GM19463 (cell line): ENCODE measurements at regions not wholly inside any gene's neighbourhood (a gene's known extent, or its start where the extent isn't known, plus 50 kb on each side); places are given as distances from the start of the nearest gene placed in this dataset.

Source experiments
- ATAC-seq: cut with Tn5 transposase; IDR thresholded peaks from one replicate; pipeline ENCODE4 v1.9.1; 2021; ENCODE audit warnings: mild to moderate bottlenecking, moderate library complexity; ENCODE audit not compliant: unreplicated experiment

GRCh38 chr10:121290674-121291073 is 307.6 kb downstream of the FGFR2 start:
- no peak for ATAC-seq

GRCh38 chr10:121291376-121291775 is 306.9 kb downstream of the FGFR2 start:
- ATAC-seq, result no peak

- no peak for ATAC-seq
Measured at GRCh38 chr10:121291823-121292222, 306.4 kb downstream of the FGFR2 start.

DNA sequence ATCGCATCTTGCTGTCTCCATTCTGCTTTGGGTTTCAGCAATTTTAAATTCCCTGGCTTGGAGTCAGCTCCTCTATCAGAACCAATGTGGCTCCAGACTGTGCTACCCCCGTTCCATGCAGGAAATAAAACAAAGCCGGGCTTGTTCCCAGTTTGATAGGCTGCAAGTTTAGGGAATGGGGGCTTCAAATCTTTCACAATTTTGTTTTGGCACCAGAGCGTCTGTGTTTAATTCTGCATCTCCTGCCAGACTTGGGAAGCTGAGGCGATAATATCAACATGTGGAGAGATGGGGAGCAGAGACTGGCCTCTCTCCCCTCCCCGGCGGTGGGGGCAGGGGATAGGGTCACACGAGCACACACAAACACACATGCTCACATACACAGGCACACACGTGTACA is 305.9 kb downstream of the FGFR2 start:
- no peak for ATAC-seq

DNA sequence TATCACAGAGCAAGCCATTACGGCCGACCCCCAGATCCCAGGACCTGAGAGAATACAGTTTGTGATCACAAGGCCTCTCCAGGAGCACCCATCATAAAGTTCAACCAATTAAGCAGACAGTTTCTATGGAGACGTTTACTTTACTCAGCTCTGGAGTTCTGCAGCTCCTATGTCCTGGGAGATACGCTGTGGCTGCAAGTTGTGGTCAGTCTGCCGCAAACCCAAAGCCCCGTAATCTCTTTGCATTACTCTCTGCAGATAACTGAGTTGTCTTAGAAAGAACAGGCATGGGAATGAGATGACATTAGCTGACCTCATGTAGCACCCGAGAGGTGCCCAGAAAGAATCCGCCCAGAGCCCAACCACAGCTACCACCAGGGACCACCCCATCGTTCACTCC is 305.1 kb downstream of the FGFR2 start:
- no peak for ATAC-seq

DNA sequence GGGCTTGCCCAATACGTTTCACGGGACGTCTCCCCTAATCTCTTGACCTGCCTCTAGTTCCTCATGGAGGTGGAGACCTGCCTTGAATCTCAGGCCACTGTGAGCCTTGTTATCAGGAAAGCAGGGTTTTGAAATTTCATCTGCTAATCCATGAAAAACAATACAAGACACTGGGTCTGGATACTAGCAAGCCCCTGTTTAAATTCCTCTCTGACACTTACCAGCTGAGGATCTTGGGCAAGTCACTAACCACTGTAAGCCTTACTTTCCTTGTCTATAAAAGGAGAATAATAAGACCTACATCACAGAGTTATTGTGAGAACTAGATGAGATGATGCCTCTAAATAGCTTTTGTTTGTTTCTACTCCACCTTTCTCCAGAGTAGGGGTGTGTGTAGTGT is 303.6 kb downstream of the FGFR2 start:
- ATAC-seq, result no peak

- no peak for ATAC-seq
Measured at GRCh38 chr10:121296378-121296777, 301.9 kb downstream of the FGFR2 start.

- no peak for ATAC-seq
Measured at GRCh38 chr10:121296881-121297585, 301.2 kb downstream of the FGFR2 start.

DNA sequence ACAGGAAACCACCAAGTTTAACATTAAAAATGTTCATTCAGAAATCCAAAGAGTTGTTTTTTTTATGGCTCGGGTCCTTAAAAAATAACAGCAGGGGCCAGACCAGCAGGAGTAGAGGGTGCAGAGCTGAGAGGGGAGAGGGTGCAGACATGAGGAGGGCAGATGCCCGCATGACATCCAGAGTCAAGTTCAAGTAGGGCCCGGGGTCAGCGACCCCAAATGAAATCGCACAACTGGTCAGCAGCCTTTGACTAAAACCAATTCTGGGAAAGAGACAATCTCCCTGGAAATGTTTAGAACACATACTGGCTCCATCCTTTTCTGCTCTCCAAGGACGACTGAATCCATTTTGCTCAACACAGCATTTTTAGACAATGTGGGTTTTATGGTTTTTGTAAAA is 297.5 kb downstream of the FGFR2 start:
- ATAC-seq, result no peak

DNA sequence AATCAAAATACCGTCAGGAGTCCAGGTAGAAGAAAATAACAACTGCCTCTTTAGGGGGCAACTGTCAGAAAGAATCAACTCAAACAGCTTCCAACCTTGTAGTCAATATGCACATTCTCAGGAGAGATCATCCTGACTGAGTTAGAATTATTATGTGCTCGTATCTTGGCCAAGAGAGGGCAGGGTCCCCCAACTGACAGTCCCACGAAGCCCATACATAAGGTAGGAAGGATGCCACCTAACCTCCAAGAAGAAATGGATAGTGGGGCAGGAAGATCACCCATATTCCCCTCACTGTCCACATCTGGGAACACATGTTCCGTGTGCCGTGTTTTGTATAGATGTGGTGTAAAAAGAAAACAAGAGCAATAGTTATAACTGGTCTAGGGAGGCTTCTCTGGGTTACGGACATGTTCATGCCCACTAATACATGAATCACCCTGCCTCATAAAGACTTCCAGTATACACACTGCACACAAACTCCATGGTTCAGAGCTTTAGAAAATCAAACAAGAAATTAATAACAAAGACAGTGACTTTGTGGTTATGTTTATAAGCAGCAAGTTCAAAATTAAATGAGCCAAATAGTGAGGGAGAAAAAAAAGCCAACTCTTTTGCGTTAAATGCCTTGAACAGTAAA is 295.6 kb downstream of the FGFR2 start:
- ATAC-seq, result no peak

- ATAC-seq, result no peak
Measured at GRCh38 chr10:121303287-121303890, 294.9 kb downstream of the FGFR2 start.

GRCh38 chr10:121305066-121305465 is 293.2 kb downstream of the FGFR2 start:
- ATAC-seq, result no peak

DNA sequence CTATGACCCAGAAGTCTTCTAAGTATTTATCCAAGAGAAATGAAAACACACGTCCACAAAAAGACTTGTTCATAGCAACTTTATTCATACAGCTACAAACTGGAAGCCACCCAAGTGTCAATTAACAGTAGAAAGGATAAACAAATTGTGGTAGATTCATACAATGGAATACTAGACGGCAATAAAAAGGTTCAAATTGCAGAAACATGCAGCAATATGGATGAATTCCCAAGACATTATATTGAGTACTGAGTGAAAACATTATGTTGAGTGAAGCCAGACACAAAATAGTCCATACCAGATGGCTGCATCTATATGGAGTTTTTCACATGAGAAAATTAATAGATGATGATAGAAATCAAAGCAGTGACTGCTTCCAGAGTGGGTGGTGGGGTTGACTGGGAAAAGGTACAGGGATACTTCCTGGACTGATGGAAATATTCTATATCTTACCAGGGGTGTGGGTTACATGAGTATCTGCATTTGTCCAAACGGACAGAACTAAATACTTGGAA is 292.0 kb downstream of the FGFR2 start:
- no peak for ATAC-seq

DNA sequence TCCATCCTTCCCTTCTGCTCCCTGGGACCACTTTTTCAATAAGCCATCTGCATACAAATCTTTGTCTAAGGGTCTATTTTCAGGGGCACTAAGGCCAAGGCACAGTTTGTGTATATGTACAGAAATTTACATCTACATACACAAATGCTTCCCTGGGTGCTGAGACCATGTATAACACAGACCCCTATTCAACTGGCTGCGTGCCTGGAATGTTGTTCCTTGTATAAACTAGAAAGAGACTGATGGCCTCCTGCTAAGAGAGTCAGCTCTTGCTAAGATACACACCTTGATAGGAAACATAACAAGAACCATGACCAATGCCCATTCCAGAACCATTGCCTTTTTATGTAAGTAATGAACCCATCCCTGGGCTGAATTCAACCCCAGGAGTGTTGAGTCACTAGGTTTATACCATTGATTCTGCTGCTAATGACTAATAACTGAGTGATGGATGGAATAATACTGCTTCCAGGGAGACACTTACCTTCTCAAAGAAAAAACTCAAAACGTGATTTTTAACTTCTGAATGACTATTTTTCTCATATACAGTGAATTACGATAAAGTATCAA is 290.7 kb downstream of the FGFR2 start:
- no peak for ATAC-seq

DNA sequence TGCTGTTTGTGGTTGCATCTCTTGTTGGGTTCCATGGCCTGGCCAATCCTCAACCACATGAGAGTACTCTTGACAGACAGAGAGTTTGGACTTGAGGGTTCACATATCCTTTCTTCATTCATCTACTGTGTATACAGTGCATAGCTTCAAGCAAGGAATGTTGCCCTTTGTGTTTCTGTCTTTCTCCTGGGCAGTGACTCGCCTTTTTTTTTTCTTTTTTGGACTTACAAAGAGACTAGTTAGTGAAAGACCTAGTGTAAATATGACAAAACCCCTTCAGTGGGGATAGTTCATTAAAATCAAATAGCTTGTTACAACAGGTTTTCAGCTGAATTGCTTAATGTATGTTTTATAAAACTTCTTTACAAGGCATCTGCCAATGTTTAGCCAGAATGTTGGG is 290.2 kb downstream of the FGFR2 start:
- ATAC-seq, result no peak

DNA sequence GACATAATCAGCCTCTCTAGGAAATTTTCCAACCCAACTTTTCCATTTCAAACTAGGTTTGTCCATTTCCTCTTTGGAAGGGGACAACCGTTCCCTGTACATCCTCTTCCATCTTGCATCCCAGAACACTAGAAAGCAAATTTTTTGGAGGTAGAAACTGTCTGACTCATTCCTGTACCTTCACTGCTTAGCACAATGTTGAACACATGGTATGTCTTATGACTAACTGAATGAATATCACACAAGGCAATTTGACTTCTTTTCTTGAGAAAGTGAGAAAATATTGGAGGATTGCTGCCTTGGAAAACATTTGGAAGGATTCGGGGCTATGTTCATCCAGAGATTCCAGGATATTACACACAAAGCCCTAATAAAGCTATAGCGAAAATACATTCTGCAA is 289.1 kb downstream of the FGFR2 start:
- ATAC-seq, result no peak

GRCh38 chr10:121310151-121310711 is 288.0 kb downstream of the FGFR2 start:
- no peak for ATAC-seq

DNA sequence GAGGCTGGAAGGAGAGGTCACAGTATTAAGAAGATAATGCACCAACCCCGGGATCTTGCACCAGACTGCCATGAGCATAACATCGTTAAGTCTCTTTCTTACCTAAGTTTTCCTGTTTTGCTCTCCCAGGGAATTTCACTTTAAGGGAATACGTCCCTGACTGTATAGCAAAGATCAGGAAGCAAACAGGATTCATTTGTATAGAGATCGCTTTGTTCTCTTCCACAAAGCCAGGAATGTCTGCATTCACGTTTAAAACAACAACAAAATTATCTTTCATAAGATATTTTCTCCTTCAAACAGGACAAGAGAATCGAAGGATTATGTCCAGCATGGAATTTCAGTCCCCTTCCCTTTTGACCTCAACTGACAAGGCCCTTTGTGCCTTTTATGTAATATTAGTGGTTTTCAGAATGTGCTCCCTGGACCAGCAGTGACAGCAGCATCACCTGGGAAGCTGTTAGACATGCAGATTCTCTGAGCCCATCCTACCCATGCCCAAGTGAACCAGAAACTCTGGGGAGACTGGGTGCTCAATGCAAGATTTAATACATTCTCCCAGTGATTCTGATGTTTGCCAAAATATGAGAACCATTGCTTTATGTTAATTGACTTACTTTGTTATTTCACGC is 286.3 kb downstream of the FGFR2 start:
- ATAC-seq, result no peak

GRCh38 chr10:121312587-121312986 is 285.7 kb downstream of the FGFR2 start:
- no peak for ATAC-seq

DNA sequence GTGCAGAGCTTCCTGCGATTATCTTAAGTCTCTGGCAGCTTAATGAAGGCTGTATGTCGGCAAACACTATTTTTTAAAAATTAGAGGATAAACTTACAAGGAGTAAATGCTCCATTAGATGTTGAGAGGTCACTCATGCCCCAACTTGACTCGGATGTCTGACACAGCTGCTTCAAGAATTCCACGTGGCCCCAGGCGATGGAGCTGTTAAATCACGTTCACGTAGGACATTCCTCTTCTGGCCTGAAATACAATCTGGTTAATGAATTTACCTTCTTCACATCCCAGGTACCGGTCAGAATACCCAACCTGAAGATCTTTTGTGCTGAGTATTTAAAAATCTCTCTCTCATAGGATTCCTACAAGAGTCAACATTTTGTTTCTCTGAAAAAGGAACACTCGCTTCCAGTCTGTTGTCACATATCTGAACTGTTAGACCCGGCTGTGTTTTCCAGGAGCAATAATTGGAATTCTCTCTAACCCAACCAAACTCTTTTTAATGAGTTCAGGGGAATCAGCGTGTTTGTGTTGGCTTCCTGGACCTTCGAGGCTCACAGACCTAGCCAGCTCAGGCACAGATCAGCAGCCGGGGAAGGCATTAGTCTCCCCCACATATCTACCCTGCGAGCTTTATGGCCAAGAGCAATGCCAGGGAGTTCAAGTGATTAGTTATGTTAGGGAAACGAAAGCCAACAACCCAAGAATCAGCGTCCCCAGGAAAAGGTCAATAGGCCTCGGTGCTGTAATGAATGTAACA is 284.9 kb downstream of the FGFR2 start:
- ATAC-seq, result no peak
